Activated T-cell treated with anti-CD3 and anti-CD28 coated beads, Interleukin-2, amount 50 U/mL, for 48 hours (primary cell): ENCODE measurements at regions not wholly inside any gene's neighbourhood (a gene's known extent, or its start where the extent isn't known, plus 50 kb on each side); places are given as distances from the start of the nearest gene placed in this dataset.
"Not testable (repeated sequence)": the region's sequence is repeated elsewhere in the genome, so short reads cannot be mapped to it uniquely, and the experiment has no call there.

ENCODE experiments used
- DNase-seq, 2 experiments: peaks; one replicate each; pipeline ENCODE4 v3.0.0-alpha.2; 2020

DNA sequence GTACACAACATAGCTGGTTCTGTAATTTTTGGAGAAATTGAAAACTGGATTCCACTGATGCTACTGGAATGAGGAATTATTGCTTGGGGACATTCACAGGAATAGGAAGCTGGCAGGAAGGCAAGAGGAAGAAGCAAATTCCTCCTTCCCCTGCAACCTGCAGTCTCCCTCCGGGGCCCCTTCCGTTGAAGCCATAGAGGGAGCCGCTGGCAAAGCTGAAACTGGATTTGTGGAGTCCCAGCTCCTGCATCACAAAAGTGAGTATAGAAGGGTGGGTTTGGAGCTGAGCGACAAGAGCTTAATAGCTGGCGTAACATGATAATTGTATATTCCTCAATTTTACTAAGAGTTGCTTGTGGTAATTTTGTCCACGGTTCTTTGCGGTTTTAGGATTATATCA, 190.8 kb downstream of the ADRA2A start:
- DNase-seq: no peak

DNA sequence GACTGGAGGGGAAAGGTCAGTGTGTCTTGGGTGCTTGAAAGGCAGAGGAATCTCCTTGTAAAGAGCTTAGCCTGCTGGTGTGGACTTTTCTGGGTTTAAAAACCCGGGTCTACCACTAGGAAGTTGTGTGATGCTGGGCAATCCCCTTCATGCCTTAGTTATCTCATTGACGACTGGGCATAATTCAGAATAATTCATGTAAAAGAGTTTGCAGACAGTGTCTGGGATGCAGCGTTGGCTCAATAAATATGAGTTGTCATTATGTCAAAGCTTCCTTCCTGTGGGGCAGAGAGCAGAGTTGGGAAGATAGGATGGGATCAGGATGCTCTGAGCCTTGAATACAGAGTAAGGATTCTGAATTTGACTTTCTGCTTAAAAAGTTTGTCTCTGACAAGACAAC, 196.4 kb downstream of the ADRA2A start:
- no peak for DNase-seq

DNA sequence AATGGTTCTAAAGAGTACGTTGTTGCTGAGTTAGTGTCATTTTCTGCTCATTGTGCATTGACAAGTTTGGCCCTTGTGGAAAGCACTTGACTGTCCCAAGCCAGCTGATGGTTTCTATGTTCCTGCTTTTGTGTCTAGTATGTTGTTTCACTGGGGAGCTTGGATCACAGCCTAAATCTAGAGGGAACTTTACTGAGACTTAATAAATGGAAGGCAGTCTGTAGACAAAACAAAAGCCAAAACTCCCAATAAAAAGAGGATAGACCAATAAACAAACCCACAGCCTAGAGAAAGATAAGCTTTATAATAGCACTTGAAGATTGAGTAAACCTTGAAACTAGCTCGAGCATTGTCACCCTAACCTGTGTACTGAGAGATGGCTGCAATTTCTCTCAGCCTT, 196.8 kb downstream of the ADRA2A start:
- no peak for DNase-seq

DNA sequence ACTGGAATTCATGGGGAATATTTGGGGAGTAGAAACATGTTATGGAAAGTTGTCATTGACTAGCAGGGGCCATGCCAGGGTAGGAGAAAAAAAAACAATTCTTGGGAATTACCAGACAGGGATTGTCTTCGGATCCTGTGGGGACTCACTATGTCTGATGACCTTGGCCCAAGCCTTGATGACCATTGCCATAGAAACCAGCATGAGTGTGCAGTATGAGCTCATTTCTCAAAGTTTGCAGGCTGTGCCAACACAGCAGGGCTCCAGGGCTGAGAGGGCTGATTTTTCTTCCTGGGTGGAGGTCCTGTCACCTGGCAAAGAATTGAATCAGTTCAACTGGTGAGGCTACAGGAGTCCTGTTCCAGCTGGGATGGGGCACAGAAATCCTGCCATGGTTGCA, 198.3 kb downstream of the ADRA2A start:
- DNase-seq: no peak

DNA sequence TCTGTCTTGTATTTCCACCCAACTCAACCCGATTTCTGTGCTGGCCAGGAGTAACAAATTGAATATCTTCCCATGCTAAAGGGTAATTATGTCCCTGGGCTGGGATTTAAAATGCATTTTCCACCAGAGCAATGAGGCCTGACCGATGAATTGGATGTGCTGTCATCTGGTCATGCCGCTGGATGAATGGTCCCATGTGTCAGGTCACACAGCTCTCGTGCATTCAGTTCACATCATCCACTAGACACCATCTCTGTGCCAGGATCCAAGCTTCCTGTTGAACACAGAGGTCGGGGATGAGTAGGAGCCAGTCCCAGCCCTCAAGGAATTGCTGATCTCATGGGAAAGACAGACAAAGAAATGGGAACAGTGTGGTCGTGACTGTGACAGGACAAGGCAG, 200.8 kb downstream of the ADRA2A start:
- no peak for DNase-seq

DNA sequence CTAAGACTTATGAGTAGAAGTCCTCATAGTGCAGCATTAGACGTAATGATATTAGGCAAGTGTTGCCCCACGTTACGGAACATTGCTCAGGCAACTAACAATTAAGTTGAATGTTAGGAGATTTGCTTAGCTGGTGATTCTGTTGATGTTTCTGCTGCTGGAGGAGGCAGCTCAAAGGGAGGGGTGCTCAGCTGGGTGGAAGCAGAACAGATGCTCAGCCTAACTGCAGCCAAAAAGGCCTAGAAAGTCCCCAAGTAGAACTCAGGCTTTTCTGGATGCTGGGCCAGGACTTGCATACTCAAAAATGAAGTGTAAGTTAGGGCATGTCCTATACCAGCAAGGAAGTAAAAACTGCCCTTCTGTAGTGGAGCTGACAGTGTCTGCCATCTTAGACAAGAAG, 201.4 kb downstream of the ADRA2A start:
- DNase-seq: no peak

DNA sequence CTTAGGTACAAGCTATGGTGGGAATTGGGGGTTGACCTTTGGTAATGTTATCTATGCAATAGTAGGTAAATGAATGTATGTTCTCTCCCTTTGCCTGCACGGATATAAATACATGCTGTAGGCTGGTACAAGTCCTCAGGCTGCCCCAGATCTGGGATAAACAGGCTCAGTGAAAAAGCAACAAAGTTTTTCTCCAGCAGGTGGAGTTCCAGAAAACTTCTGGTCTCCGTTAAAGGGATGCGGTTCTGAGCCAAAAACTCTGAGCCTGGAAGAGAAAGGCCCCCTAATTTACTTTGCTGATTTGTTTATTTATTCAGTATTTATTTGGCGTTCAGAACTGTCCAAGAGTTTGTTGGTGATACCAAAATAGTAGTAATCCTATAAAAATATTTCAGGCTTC, 204.7 kb downstream of the ADRA2A start:
- no peak for DNase-seq

DNA sequence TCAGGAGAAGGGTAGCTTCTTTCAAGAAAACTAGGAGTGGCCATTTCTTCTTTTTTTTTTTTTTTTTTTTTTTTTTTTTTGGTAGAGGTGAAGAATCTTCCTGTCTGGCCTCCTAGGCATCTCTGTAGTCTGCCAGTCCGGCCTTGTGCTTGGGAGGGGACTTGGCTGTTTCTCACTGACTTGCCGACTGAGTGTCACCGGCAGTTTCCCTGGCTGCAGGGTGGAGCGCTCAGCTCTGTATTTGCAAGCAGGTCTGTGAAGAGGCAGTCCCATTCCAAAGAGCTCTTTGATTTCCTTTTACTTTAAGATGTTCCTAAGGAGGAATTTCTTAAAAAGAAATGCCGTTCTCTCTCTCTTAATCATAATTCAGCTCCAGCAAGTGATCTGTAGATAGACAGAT, 212.6 kb downstream of the ADRA2A start:
- DNase-seq: no peak

DNA sequence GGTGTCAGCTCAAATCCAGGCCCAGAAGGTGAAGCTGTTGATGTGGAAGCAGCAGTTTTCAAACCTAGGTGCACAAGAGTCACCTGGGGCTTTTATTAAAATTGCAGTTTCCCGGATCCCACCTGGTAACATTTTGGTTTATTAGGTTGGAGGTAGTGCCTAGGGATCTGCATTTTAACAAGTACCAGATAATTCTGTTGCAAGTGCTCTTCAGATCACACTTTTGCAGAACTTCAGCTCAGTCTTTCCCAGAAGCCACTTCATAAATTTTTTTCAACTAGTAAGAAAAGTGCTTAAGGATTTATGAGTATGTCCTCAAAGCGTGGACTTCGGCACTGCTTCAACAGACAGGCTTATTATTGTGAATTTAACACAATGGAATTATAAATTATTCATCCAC, 213.8 kb downstream of the ADRA2A start:
- DNase-seq: no peak

DNA sequence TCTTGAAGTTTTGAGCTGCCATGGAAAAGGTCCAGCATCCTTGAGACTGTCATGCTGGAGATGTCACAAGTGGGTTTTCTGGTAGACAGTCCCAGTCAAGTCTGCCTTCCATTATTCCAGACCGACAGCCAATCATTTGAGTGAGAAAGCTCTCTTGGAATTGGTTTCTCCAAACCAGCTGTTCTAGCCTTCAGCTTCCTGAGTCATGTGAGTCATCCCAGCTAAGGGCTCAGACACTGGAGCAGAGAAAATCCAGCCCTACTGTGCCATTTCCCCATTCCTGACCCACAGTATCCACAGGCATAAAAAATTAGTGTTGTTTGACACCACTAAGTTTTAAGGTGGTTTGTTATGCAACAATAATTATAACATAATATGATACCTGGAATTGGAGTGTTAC, 219.0 kb downstream of the ADRA2A start:
- no peak for DNase-seq

DNA sequence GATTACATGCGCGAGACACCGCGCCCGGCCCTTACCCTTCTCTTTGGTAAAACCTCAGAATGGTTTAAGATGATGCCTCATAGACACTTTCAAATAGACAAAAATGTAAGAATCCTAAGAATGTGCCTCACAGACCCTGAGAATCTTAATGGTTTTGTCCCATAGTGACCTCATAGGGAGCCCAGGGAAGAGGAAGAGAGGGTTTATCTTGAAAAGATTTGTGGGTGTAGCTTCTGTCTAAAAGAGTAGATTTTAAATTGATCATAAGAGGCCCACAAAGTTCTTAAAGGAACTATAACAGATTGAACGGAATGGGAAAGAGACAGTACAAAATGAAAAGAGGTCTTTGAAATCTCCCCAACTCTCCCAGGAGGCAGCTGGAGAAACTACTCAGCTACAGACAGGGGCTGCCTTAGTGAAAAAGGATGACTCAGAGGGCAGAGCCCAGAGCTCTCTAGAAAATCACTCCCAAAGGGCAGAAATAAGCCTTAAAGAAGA, 220.6 kb downstream of the ADRA2A start:
- no peak for DNase-seq

DNA sequence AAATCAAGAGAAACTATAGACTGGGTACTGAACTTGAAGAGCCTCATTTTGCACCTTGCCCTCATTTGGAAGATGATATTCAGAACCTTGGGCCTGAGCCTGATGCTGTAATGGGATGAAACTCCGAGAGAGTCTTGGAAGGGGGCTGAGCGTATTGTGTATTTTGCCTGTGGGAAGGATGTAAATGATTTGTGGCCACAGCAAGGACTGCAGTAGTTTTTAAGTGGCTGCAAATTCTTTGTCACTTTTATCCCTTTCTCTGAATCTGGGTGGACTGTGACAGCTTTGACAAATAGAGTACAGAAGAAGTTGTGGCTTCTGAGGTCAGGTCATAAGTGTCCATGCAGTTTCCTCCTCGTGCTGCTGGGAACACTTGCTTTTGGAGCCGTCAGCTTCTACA, 221.2 kb downstream of the ADRA2A start:
- no peak for DNase-seq

DNA sequence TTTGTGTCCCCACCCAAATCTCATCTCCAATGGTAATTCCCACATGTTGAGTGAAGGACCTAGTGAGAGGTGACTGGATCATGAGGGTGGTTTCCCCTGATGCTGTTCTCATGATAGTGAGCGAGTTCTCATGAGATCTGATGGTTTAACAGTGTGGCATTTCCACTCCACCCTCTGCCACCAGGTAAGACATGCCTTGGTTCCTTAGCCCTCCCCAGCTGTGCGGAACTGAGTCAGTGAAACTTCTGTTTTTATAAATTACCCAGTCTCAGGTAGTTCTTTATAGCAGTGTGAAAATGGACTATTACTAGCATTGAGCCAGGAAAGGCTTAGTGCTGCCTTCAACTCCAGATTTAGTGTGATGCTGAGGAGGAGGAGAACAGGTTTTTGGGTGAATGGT, 222.2 kb downstream of the ADRA2A start:
- DNase-seq: no peak

DNA sequence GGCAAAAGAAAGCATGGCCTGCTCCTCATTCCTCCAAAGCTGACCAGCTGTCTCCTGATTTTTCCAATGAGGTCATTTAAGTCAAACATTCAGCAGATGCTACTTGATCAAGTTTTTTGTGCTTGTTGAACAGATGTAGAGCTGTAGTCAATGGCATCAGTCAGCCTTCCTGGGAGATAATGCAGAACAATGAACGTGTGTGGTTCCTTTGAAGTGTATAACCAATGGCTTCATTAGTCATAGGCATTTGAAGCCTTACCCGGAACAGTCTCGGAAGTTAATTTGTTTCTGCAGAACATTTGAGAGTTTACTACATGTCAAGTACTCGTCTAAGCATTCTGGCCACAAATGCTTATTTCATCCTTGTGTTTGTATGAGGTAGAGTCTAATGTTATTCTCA, 227.1 kb downstream of the ADRA2A start:
- no peak for DNase-seq

DNA sequence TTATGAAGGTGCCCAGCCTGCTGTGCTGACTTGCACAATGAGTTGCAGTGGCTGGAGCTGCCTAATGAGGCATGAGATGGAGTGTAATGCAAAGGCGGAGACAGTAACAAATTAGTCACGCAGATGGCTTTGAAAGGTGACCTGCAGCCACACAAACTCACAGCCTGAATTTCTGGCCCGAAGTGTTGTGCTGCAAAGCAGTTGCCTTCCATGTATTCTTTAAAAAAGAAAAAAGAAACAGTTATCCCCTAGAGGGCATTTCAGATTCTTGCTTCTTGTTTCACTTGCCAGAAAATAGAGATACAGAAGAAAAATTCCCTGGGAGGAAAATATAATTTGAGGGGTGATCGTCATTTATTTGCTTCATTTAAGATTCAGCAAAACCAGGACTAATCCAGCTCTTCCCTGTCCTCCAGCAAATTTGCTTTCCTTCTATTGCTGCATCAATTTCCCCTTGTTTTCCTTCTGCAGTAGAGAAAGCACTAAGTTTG, 239.9 kb downstream of the ADRA2A start:
- DNase-seq: no peak

DNA sequence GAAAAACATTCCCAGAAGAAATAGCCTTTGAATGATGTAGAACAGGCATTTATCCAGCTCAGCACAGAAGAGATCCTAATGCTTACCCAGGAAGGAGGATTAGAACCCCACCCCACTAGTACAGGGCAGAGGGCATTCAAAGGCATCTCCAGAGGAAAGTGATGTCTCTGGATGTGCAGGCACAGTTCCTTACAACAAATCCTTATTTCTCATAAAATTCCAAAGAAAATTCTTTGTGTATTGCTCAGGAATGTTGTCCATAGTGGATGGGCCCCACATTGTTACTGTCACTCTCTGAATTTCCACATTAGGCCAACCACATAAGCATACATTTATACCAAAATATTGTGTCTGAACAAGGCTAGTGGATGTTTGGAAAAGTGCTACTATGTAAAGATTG, 243.0 kb downstream of the ADRA2A start:
- no peak for DNase-seq

DNA sequence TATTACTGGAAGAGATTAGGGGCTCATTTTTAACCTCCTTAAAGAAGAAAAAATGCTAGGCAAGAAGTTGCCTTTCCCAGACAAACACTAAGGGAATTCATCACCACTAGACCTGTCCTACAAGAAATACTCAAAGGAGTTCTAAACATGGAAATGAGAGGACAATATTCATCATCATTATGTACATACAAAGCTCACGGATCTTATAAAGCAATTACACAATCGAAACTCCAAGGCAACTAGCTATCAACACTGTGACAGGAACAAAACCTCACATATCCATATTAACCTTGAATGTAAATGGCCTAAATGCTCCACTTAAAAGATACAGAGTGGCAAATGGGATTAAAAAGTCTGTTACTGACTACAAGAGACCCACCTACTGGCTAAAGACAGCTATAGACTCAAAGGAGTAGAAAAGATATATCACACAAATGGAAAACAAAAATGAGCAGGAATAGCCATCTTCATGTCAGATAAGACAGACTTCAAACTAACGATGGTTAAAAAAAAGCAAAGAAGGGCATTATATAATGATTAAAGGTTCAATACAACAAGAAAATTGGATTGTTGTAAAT, 246.6 kb downstream of the ADRA2A start:
- no peak for DNase-seq

DNA sequence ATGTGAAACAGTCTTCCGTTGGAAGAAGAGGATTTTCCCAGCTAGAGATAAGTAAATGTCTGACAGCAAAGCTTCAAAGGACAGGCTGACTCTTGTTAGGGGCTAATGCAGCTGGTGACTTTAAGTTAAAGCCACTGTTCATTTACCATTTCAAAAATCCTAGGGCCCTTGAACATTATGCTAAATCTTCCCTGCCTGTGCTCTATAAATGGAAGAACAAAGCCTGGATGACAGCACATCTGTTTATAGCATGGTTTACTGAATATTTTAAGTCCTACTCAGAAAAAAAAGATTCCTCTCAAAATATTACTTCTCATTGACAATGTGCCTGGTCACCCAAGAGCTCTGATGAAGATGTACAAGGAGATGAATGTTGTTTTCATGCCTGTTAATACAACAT, 255.3 kb downstream of the ADRA2A start:
- DNase-seq: not testable (repeated sequence)

DNA sequence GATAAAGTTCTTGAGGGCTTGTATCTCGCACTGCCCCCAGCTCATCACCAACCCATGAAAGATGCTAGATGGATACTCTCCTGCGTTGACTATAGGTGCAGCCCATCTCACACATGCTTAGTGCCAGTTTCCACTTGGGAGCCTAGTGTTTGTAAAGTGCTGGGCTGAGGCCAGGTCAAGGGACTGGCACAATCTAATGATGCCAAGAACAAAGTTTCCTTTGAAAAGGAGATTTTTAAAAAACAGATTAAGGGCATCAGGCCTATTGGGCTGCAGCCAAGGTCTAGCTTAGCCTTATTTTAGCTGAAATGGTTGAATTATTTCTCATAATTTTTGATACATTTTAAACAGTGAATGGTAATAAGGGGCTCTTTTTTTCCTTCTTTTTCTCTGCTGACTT, 259.0 kb downstream of the ADRA2A start:
- no peak for DNase-seq

DNA sequence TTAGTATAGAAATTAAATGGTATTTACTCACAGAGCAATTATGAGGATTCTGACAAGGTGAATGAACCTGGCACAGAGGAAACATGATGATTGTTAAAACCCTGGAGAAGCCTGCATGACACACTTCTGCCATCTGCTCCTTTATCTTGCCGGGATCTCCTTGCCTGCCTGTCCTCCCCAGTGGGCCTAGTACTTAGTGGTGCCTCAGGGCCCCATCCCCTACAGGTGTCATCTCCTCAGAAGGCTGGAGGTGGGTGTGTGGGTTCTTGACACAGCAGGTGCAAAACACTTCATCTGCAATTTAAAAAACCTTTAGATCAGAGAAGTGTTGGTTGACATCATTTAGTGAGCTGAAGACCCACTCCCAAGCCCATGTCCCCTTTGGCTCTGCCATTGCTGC, 261.2 kb downstream of the ADRA2A start:
- no peak for DNase-seq

DNA sequence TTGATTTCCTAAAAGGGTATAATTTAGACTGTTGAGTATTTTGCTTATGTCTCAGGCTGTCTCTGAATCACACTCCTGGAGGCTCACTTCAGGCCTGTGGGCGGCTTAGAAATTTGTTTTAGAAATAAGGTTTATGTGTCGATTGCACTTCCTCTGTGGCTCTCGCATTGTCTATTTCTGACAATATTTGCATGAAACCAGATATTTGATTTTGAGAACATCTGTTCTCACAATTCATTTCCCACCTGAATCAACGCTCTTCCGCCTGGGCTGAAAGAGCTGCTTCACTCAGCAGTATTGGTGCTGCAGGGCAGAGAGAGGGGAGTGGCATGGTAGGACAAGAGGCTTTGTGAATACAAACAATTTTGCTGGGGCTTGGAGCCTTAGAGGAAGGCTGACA, 262.0 kb downstream of the ADRA2A start:
- DNase-seq: no peak

DNA sequence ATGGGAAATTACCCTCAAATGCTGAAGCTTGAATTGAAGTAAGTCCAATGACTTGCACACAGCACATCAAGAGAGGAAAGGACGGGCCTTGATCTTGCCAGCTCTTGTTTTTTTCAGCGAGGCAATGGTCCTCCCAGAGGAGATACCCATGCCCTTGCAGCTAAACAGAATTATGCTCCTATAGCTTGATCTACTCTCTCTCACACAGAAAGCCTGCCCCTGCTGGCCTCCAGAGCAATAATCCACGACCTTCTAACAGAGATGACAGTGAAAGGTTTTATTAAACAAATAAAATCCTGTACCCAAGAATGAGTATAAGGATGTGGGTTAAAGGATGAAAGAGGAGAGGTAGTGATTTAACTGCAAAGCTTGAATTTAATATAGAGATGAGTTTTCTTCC, 268.0 kb downstream of the ADRA2A start:
- DNase-seq: no peak

DNA sequence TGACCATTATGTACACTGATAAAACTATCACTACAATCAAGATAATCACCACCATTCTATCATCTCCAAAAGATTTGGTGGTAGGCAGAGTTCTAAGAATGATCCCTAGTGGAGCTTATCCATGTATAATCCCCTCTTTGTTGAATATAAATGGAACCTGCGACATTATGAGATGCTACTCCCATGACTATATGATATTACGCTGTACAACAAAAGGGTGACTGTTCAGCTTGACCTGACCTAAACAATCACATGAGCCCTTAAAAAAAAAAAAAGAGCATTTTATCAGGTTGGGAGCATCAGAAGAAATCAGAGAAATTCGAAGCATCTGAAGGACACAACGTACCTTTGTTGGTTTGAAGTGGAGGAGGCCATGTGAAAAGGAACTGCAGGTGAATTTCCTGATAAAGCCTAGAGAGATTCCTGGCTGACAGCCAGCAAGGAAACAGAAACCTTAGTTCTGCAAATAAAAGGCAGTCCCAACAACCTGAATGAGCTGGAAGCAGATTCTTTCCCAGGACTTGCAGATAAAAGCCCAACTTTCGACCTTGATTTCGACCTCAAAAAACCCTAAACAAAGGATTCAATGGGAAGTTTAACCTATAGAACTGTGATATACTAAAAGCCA, 270.7 kb downstream of the ADRA2A start:
- DNase-seq: no peak

DNA sequence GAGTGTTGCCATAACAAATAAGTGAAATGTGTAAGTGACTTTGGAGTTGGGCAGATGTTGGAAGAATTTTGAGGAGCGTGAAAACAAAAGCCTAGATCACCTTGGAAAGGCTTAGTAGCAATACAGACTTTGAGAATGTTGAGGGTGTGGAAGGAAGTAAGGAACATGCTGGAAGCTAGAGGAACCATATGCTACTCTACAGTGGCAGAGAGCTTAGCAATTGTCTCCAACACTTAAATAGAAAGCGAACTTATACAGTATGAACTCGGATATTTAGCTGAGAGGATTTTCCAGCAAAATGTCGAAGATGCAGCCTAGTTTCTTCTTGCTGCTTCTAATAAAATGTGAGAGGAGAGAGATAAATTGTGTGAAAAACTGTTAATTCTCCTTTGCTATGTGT, 271.2 kb downstream of the ADRA2A start:
- DNase-seq: no peak

DNA sequence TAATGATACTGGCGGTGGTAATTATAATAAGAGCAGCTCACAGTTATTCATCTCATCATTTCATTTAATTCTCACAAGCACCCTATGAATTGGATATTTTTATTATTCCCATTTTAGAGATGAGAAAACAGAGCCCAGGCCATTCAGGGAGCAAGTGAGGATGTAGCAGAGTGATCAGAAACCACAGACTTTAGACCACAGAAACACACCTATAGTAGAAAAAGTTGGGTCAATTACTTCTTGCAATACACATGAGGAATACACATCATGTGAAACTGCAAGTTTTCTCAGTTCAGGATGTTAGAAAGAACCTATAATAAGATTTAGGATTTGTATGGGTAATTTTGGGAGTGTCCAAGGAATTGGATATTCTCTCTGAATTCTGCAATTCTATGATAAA, 278.0 kb downstream of the ADRA2A start:
- no peak for DNase-seq
